ENCODE measurements at regions not wholly inside any gene's neighbourhood (a gene's known extent, or its start where the extent isn't known, plus 50 kb on each side); places are given as distances from the start of the nearest gene placed in this dataset.
A peak's percentile ranks its signal among the peaks of the same experiment; 100 is the strongest.

DNA sequence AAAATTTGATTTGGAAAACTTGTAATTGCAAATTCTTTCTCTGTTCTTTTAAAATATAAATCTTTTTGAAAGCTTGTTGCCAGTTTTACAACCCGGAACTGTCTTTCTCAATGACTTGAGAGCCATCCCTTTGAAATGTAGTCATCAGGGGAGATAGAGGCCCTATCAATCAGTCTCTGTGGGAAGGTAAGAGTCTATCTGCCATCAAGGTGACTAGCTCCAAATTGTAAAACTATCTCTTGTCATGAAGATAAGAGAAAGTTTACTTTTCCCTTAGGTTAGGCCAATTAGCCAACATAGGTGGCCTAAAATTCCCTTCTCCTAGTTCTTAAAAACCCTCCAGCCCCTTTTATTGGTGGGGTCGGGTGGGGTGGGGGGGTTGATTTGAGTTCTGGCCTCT, 469.1 kb upstream of the IRAK1BP1 start:
- no peaks in the 10 kb centered on the region for H4K20me1 ChIP-seq (ENCODE audit: insufficient read depth, low read length)
- TF ChIP-seq ZNF329 (CRISPR knock-in tag; IDR thresholded peaks at IDR 0.05; ENCODE audit: low read depth): no peak
- TF ChIP-seq ZNF772 (CRISPR knock-in tag; IDR thresholded peaks at IDR 0.05): no peak
- H3K4me1 ChIP-seq (ENCODE audit: insufficient read depth, low read length): no peaks in the 10 kb centered on the region
- in situ Hi-C loops (cut with HindIII; ENCODE audit: extremely low pct_ligation_motif_present, low pct_unique_long_range_greater_than_20kb): no loop called here
- no peaks in the 10 kb centered on the region for H3K36me3 ChIP-seq (replicated peaks in 1 of 2; ENCODE audit: control insufficient read depth in 1 of 2, insufficient read depth in 2 of 2, low read length in 2 of 2)
- CTCF ChIA-PET (ENCODE audit: low intra/inter-chr PET ratio, low total read pairs): no interaction called here
- H3K4me3 ChIP-seq (replicated peaks in 1 of 3; ENCODE audit: insufficient read depth in 1 of 3, low read depth in 2 of 3, low read length in 3 of 3): no peak overlapping the region
- intact Hi-C loops (cut with micrococcal nuclease; ENCODE audit: unreplicated experiment): no loop called here
- BruUV-seq (replicated peaks): no TSS peak
- no peak for FAIRE-seq
- no peak overlapping the region for H3K4me2 ChIP-seq (ENCODE audit: low read depth, low read length)
- H3K79me2 ChIP-seq (ENCODE audit: insufficient read depth, low read length): no peaks in the 10 kb centered on the region
- H2AFZ ChIP-seq (ENCODE audit: low read length): no peak overlapping the region
- no peak overlapping the region for H3K27ac ChIP-seq (ENCODE audit: extremely low read length, insufficient read depth, low read length)
- POLR2A ChIA-PET: no interaction called here
- H3K9me3 ChIP-seq (ENCODE audit: low read length): peaks cover 44% of the 10 kb centered on the region
- WGBS (ENCODE audit: low lambda C conversion rate): 4% methylated on average over 2 of the region's 2 CpGs
- no peak overlapping the region for H3K9ac ChIP-seq (ENCODE audit: insufficient read depth, low read depth, low read length)
- H3K27me3 ChIP-seq (ENCODE audit: control insufficient read depth in 1 of 2, insufficient read depth in 2 of 2, low read length in 2 of 2): no peaks in the 10 kb centered on the region
- ATAC-seq: no peak
- no peak for DNase-seq (ENCODE audit: low spot score)

DNA sequence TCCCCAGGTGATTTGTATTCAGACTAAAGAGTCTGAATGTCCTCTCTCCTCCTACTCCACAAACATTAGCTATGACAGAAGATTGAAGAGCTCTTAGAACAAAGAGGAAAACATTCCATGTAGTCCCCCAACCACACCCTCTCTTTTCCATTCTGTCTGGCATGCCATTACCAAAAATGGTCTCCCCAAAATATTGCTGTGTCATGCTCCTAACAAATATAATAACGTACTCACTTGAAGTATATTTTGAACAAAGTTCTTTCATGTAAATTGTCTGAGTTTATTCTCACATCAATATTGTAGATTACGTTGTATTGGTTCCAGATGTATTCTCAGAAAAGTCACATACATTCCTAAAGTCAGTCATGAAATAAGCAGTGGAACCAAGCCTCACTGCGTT, 467.3 kb upstream of the IRAK1BP1 start:
- WGBS (ENCODE audit: low lambda C conversion rate): 5% methylated on average over 3 of the region's 3 CpGs
- in situ Hi-C loops (cut with HindIII; ENCODE audit: extremely low pct_ligation_motif_present, low pct_unique_long_range_greater_than_20kb): no loop called here

More for the DNA sequence above, 467.3 kb upstream of the IRAK1BP1 start:
- Histone ChIP-seq H4K20me1 (ENCODE audit: insufficient read depth, low read length) (no peaks in the 10 kb centered on the region), H3K36me3 (replicated peaks in 1 of 2; ENCODE audit: control insufficient read depth in 1 of 2, insufficient read depth in 2 of 2, low read length in 2 of 2) (no peaks in the 10 kb centered on the region), H3K9me3 (ENCODE audit: low read length) (peaks cover 53% of the 10 kb centered on the region), H3K27ac (ENCODE audit: extremely low read length, insufficient read depth, low read length) (no peak overlapping the region), H3K27me3 (ENCODE audit: control insufficient read depth in 1 of 2, insufficient read depth in 2 of 2, low read length in 2 of 2) (no peaks in the 10 kb centered on the region), H3K79me2 (ENCODE audit: insufficient read depth, low read length) (no peaks in the 10 kb centered on the region), H2AFZ (ENCODE audit: low read length) (no peak overlapping the region), H3K4me1 (ENCODE audit: insufficient read depth, low read length) (no peaks in the 10 kb centered on the region), H3K4me2 (ENCODE audit: low read depth, low read length) (no peak overlapping the region), H3K4me3 (replicated peaks in 1 of 3; ENCODE audit: insufficient read depth in 1 of 3, low read depth in 2 of 3, low read length in 3 of 3) (no peak overlapping the region), H3K9ac (ENCODE audit: insufficient read depth, low read depth, low read length) (no peak overlapping the region)
- TF ChIP-seq ZEB1 (IDR thresholded peaks at IDR 0.05; ENCODE audit: insufficient replicate concordance, low read depth) (no peak), NFE2L2 (IDR thresholded peaks at IDR 0.05; ENCODE audit: low read length) (peak; percentile 70), PRDM4 (CRISPR knock-in tag; IDR thresholded peaks at IDR 0.05; ENCODE audit: borderline replicate concordance) (no peak), ZNF850 (CRISPR knock-in tag; conservative IDR thresholded peaks at IDR 0.05) (no peak), PITX1 (CRISPR knock-in tag; IDR thresholded peaks at IDR 0.05) (no peak), ZNF143 (CRISPR knock-in tag; IDR thresholded peaks at IDR 0.05) (no peak)
- ChIA-PET CTCF (ENCODE audit: low intra/inter-chr PET ratio, low total read pairs) (no interaction called here), POLR2A (no interaction called here)
- DNase-seq (ENCODE audit: low spot score) (no peak), FAIRE-seq (no peak), ATAC-seq (no peak)
- intact Hi-C loops (cut with micrococcal nuclease; ENCODE audit: unreplicated experiment): no loop called here
- BruUV-seq (replicated peaks): no TSS peak
